ENCODE measurements at regions not wholly inside any gene's neighbourhood (a gene's known extent, or its start where the extent isn't known, plus 50 kb on each side); places are given as distances from the start of the nearest gene placed in this dataset.

- Mint-ChIP-seq H3K9me3 (peaks cover 7% of the 10 kb centered on the region), H3K4me1 (no peaks in the 10 kb centered on the region), H3K36me3 (ENCODE audit: low read depth) (no peaks in the 10 kb centered on the region), H3K27me3 (no peaks in the 10 kb centered on the region), H3K4me3 (no peak overlapping the region), H3K27ac (no peak overlapping the region)
- intact Hi-C loops (cut with micrococcal nuclease), result no loop called here
- CTCF ChIA-PET, result no interaction called here
- TF ChIP-seq CTCF (IDR thresholded peaks at IDR 0.05), result no peak
- ATAC-seq (ENCODE audit: low read depth) (no peak), DNase-seq (no peak)
- POLR2A ChIA-PET, result no interaction called here
These were observed 128.5 kb downstream of the NUDT12 start for GRCh38 chr5:103434057-103434456.

- CTCF ChIA-PET, result interaction anchor here (0.6 kb wide), 1 partner anchor 57 kb away, joined by 4 read pairs; no protein-coding TSS in a partner anchor
- POLR2A ChIA-PET, result no interaction called here
- Mint-ChIP-seq H3K27me3 (no peaks in the 10 kb centered on the region), H3K4me1 (no peaks in the 10 kb centered on the region), H3K36me3 (ENCODE audit: low read depth) (no peaks in the 10 kb centered on the region), H3K4me3 (no peak overlapping the region), H3K9me3 (no peaks in the 10 kb centered on the region), H3K27ac (no peak overlapping the region)
- intact Hi-C loops (cut with micrococcal nuclease), result no loop called here
- TF ChIP-seq CTCF (IDR thresholded peaks at IDR 0.05), result no peak
- DNase-seq, result no peak
- ATAC-seq (ENCODE audit: low read depth), result no peak
These were observed 129.4 kb downstream of the NUDT12 start for GRCh38 chr5:103433211-103433610.

GRCh38 chr5:103428923-103429322, 133.7 kb downstream of the NUDT12 start:
- ATAC-seq (ENCODE audit: low read depth), result no peak
- CTCF ChIA-PET, result no interaction called here

GRCh38 chr5:103428411-103428871, 134.1 kb downstream of the NUDT12 start:
- POLR2A ChIA-PET, result no interaction called here
- CTCF ChIA-PET, result no interaction called here
- DNase-seq (no peak), ATAC-seq (ENCODE audit: low read depth) (no peak)
- intact Hi-C loops (cut with micrococcal nuclease), result no loop called here
- H3K4me1 Mint-ChIP-seq, result no peaks in the 10 kb centered on the region
- no peaks in the 10 kb centered on the region for H3K27me3 Mint-ChIP-seq
- H3K36me3 Mint-ChIP-seq (ENCODE audit: low read depth), result no peaks in the 10 kb centered on the region
- no peak for TF ChIP-seq CTCF (IDR thresholded peaks at IDR 0.05)
- no peak overlapping the region for H3K4me3 Mint-ChIP-seq
- H3K9me3 Mint-ChIP-seq, result no peaks in the 10 kb centered on the region
- no peak overlapping the region for H3K27ac Mint-ChIP-seq

More at GRCh38 chr5:103428923-103429322, 133.7 kb downstream of the NUDT12 start:
- POLR2A ChIA-PET, result no interaction called here
- Mint-ChIP-seq H3K36me3 (ENCODE audit: low read depth) (no peaks in the 10 kb centered on the region), H3K27ac (no peak overlapping the region), H3K4me3 (no peak overlapping the region), H3K27me3 (no peaks in the 10 kb centered on the region), H3K4me1 (no peaks in the 10 kb centered on the region), H3K9me3 (no peaks in the 10 kb centered on the region)
- TF ChIP-seq CTCF (IDR thresholded peaks at IDR 0.05), result no peak
- DNase-seq, result no peak
- intact Hi-C loops (cut with micrococcal nuclease), result no loop called here

GRCh38 chr5:103427326-103427725, 135.3 kb downstream of the NUDT12 start:
- intact Hi-C loops (cut with micrococcal nuclease), result no loop called here
- ATAC-seq (ENCODE audit: low read depth) (no peak), DNase-seq (no peak)
- ChIA-PET POLR2A (no interaction called here), CTCF (no interaction called here)
- Mint-ChIP-seq H3K36me3 (ENCODE audit: low read depth) (no peaks in the 10 kb centered on the region), H3K4me3 (no peak overlapping the region), H3K27me3 (no peaks in the 10 kb centered on the region), H3K9me3 (no peaks in the 10 kb centered on the region), H3K4me1 (no peaks in the 10 kb centered on the region), H3K27ac (no peak overlapping the region)
- no peak for TF ChIP-seq CTCF (IDR thresholded peaks at IDR 0.05)
